Stimulated activated CD4-positive, alpha-beta T cell treated with anti-CD3 and anti-CD28 coated beads, Interleukin-12 subunit alpha, Interleukin-12 subunit beta, amount 100 ng/mL, for 48 hours (primary cell): ENCODE measurements at regions not wholly inside any gene's neighbourhood (a gene's known extent, or its start where the extent isn't known, plus 50 kb on each side); places are given as distances from the start of the nearest gene placed in this dataset.
"Not testable (repeated sequence)": the region's sequence is repeated elsewhere in the genome, so short reads cannot be mapped to it uniquely, and the experiment has no call there.

Experiments
- DNase-seq, 3 donors: peaks; one replicate each; pipeline ENCODE4 v3.0.0-alpha.2; 2020; ENCODE audit warnings: low read depth in 2 of 3, low spot score in 1 of 3

- DNase-seq: no peak
Observed at GRCh38 chr5:68116408-68116807, 99.1 kb upstream of the PIK3R1 start.

- DNase-seq: no peak
Observed at GRCh38 chr5:68115584-68115983, 100.0 kb upstream of the PIK3R1 start.

- DNase-seq: no peak
Observed at GRCh38 chr5:68114378-68115040, 101.0 kb upstream of the PIK3R1 start.

- DNase-seq: no peak
Observed at GRCh38 chr5:68112658-68113057, 102.9 kb upstream of the PIK3R1 start.

- no peak for DNase-seq
Observed at GRCh38 chr5:68110894-68111293, 104.7 kb upstream of the PIK3R1 start.

- DNase-seq: no peak
Observed at GRCh38 chr5:68110264-68110663, 105.3 kb upstream of the PIK3R1 start.

- not testable (repeated sequence) for DNase-seq
Observed at GRCh38 chr5:68104217-68104616, 111.3 kb upstream of the PIK3R1 start.

- not testable (repeated sequence) for DNase-seq
Observed at GRCh38 chr5:68103297-68103696, 112.3 kb upstream of the PIK3R1 start.

GRCh38 chr5:68099327-68099726, 116.2 kb upstream of the PIK3R1 start:
- no peak for DNase-seq

- DNase-seq: no peak
Observed at GRCh38 chr5:68093455-68094159, 121.9 kb upstream of the PIK3R1 start.

- no peak for DNase-seq
Observed at GRCh38 chr5:68088302-68088701, 127.3 kb upstream of the PIK3R1 start.

GRCh38 chr5:68087866-68088265, 127.7 kb upstream of the PIK3R1 start:
- DNase-seq: no peak

- no peak for DNase-seq
Observed at GRCh38 chr5:68086857-68087256, 128.7 kb upstream of the PIK3R1 start.

- DNase-seq: no peak
Observed at GRCh38 chr5:68086439-68086838, 129.1 kb upstream of the PIK3R1 start.

- no peak for DNase-seq
Observed at GRCh38 chr5:68084396-68084795, 131.2 kb upstream of the PIK3R1 start.

- DNase-seq: no peak
Observed at GRCh38 chr5:68080282-68081050, 135.1 kb upstream of the PIK3R1 start.

- no peak for DNase-seq
Observed at GRCh38 chr5:68077349-68077894, 138.1 kb upstream of the PIK3R1 start.

GRCh38 chr5:68074633-68075032, 140.9 kb upstream of the PIK3R1 start:
- DNase-seq: no peak

- no peak for DNase-seq
Observed at GRCh38 chr5:68074048-68074632, 141.4 kb upstream of the PIK3R1 start.

- DNase-seq: no peak
Observed at GRCh38 chr5:68071736-68072135, 143.8 kb upstream of the PIK3R1 start.

GRCh38 chr5:68071282-68071632, 144.3 kb upstream of the PIK3R1 start:
- no peak for DNase-seq
